HG02763 (cell line): ENCODE measurements at regions not wholly inside any gene's neighbourhood (a gene's known extent, or its start where the extent isn't known, plus 50 kb on each side); places are given as distances from the start of the nearest gene placed in this dataset.
A peak's percentile ranks its signal among the peaks of the same experiment; 100 is the strongest.
"Not testable (repeated sequence)": the region's sequence is repeated elsewhere in the genome, so short reads cannot be mapped to it uniquely, and the experiment has no call there.

Source experiments
- ATAC-seq: cut with Tn5 transposase; IDR thresholded peaks from one replicate; pipeline ENCODE4 v1.9.1; 2021; ENCODE audit warnings: mild to moderate bottlenecking, moderate library complexity; ENCODE audit not compliant: unreplicated experiment

- no peak for ATAC-seq
Observed at GRCh38 chr2:207438414-207439126, 91.2 kb upstream of the CREB1 start.

GRCh38 chr2:207439881-207440280, 89.9 kb upstream of the CREB1 start:
- ATAC-seq = not testable (repeated sequence)

GRCh38 chr2:207444756-207445155, 85.0 kb upstream of the CREB1 start:
- no peak for ATAC-seq

- ATAC-seq = no peak
Observed at GRCh38 chr2:207446653-207447052, 83.1 kb upstream of the CREB1 start.

GRCh38 chr2:207448006-207448405, 81.8 kb upstream of the CREB1 start:
- ATAC-seq = no peak

- ATAC-seq = no peak
Observed at GRCh38 chr2:207449642-207450165, 80.1 kb upstream of the CREB1 start.

GRCh38 chr2:207450186-207450585, 79.6 kb upstream of the CREB1 start:
- ATAC-seq = no peak

- no peak for ATAC-seq
Observed at GRCh38 chr2:207458582-207458981, 71.2 kb upstream of the CREB1 start.

- peak; percentile 82 for ATAC-seq
Observed at GRCh38 chr2:207459990-207460757, 69.6 kb upstream of the CREB1 start.

GRCh38 chr2:207463433-207463832, 66.3 kb upstream of the CREB1 start:
- no peak for ATAC-seq

- no peak for ATAC-seq
Observed at GRCh38 chr2:207464007-207464406, 65.8 kb upstream of the CREB1 start.

GRCh38 chr2:207465894-207466293, 63.9 kb upstream of the CREB1 start:
- no peak for ATAC-seq

- peak; percentile 68 for ATAC-seq
Observed at GRCh38 chr2:207467716-207468347, 61.9 kb upstream of the CREB1 start.

GRCh38 chr2:207468488-207468887, 61.3 kb upstream of the CREB1 start:
- no peak for ATAC-seq

GRCh38 chr2:207469451-207469850, 60.3 kb upstream of the CREB1 start:
- no peak for ATAC-seq

GRCh38 chr2:207469943-207470729, 59.6 kb upstream of the CREB1 start:
- no peak for ATAC-seq

- no peak for ATAC-seq
Observed at GRCh38 chr2:207471261-207471660, 58.5 kb upstream of the CREB1 start.

- no peak for ATAC-seq
Observed at GRCh38 chr2:207472343-207473048, 57.3 kb upstream of the CREB1 start.

GRCh38 chr2:207473049-207473930, 56.5 kb upstream of the CREB1 start:
- ATAC-seq = no peak
